DMS 273 (cell line): ENCODE measurements at regions not wholly inside any gene's neighbourhood (a gene's known extent, or its start where the extent isn't known, plus 50 kb on each side); places are given as distances from the start of the nearest gene placed in this dataset.
A peak's percentile ranks its signal among the peaks of the same experiment; 100 is the strongest.
"Not testable (repeated sequence)": the region's sequence is repeated elsewhere in the genome, so short reads cannot be mapped to it uniquely, and the experiment has no call there.

Experiments used
- DNase-seq: peaks from one replicate; lab custom pipeline; 2025; ENCODE audit not compliant: unreplicated experiment; lab: John Stamatoyannopoulos, UW

- DNase-seq, result peak; percentile 78
Measured at GRCh38 chr12:75812271-75813018, 219.1 kb downstream of the PHLDA1 start.

GRCh38 chr12:75809746-75810145, 221.8 kb downstream of the PHLDA1 start:
- DNase-seq, result no peak

- no peak for DNase-seq
Measured at GRCh38 chr12:75807494-75807893, 224.1 kb downstream of the PHLDA1 start.

GRCh38 chr12:75805905-75806304, 225.7 kb downstream of the PHLDA1 start:
- DNase-seq, result no peak

- no peak for DNase-seq
Measured at GRCh38 chr12:75805320-75805719, 226.3 kb downstream of the PHLDA1 start.

- no peak for DNase-seq
Measured at GRCh38 chr12:75798136-75798926, 233.2 kb downstream of the PHLDA1 start.

GRCh38 chr12:75795125-75795524, 236.5 kb downstream of the PHLDA1 start:
- DNase-seq, result no peak

- DNase-seq, result no peak
Measured at GRCh38 chr12:75792687-75793086, 238.9 kb downstream of the PHLDA1 start.

GRCh38 chr12:75790219-75790618, 241.4 kb downstream of the PHLDA1 start:
- no peak for DNase-seq

- DNase-seq, result not testable (repeated sequence)
Measured at GRCh38 chr12:75787146-75787545, 244.4 kb downstream of the PHLDA1 start.

- no peak for DNase-seq
Measured at GRCh38 chr12:75786070-75786469, 245.5 kb downstream of the PHLDA1 start.

GRCh38 chr12:75784591-75784990, 247.0 kb downstream of the PHLDA1 start:
- peak; percentile 65 for DNase-seq

- peak; percentile 61 for DNase-seq
Measured at GRCh38 chr12:75783093-75783877, 248.3 kb downstream of the PHLDA1 start.

- no peak for DNase-seq
Measured at GRCh38 chr12:75782069-75782581, 249.5 kb downstream of the PHLDA1 start.

- DNase-seq, result no peak
Measured at GRCh38 chr12:75781532-75782046, 250.0 kb downstream of the PHLDA1 start.

GRCh38 chr12:75779891-75780496, 251.6 kb downstream of the PHLDA1 start:
- no peak for DNase-seq

GRCh38 chr12:75774261-75775052, 257.1 kb downstream of the PHLDA1 start:
- DNase-seq, result no peak

- DNase-seq, result no peak
Measured at GRCh38 chr12:75773377-75773776, 258.2 kb downstream of the PHLDA1 start.

- DNase-seq, result no peak
Measured at GRCh38 chr12:75771023-75771422, 259.6 kb upstream of the KRR1 start.

- DNase-seq, result no peak
Measured at GRCh38 chr12:75767957-75768356, 256.5 kb upstream of the KRR1 start.
